Epithelial cell of esophagus (primary cell): ENCODE measurements at regions not wholly inside any gene's neighbourhood (a gene's known extent, or its start where the extent isn't known, plus 50 kb on each side); places are given as distances from the start of the nearest gene placed in this dataset.

ENCODE experiments used
- DNase-seq: peaks from one replicate; pipeline ENCODE4 v3.0.0; 2010; ENCODE audit warnings: low read depth
- H3K4me3 ChIP-seq: 2 replicates; pipeline ENCODE4 v1.5.1; 2011; ENCODE audit warnings: mild to moderate bottlenecking, low read length, control low read depth
- TF ChIP-seq, protein P1 (sequence below): IDR thresholded peaks from 2 replicates; pipeline ENCODE4 v1.5.1; 2011; ENCODE audit warnings: low read depth, mild to moderate bottlenecking, low read length, control low read depth, inconsistent platforms; ENCODE audit not compliant: insufficient read depth; ENCODE audit errors: missing control alignments

DNA sequence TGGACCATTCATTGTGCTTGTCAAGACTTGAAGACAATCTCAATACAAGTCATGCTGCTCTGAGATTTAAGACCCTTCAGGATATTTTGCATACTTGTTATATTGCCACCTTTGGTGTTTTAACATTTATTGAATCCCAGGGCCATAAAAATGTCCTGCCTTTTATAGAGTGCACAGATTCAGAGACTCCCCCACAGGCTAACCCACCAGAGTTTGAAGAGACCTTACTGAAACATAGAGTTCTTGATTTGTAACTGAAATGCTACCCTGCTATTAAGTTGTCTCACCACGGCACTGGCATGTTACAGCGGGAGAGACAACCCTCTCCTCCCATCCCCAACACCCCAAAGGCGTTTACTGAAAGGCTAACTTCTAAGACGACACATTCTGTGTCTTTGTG lies 313.9 kb upstream of the USP24 start:
- no peak for DNase-seq
- TF ChIP-seq, protein P1, sequence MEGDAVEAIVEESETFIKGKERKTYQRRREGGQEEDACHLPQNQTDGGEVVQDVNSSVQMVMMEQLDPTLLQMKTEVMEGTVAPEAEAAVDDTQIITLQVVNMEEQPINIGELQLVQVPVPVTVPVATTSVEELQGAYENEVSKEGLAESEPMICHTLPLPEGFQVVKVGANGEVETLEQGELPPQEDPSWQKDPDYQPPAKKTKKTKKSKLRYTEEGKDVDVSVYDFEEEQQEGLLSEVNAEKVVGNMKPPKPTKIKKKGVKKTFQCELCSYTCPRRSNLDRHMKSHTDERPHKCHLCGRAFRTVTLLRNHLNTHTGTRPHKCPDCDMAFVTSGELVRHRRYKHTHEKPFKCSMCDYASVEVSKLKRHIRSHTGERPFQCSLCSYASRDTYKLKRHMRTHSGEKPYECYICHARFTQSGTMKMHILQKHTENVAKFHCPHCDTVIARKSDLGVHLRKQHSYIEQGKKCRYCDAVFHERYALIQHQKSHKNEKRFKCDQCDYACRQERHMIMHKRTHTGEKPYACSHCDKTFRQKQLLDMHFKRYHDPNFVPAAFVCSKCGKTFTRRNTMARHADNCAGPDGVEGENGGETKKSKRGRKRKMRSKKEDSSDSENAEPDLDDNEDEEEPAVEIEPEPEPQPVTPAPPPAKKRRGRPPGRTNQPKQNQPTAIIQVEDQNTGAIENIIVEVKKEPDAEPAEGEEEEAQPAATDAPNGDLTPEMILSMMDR: no peak
- H3K4me3 ChIP-seq: no peak overlapping the region

DNA sequence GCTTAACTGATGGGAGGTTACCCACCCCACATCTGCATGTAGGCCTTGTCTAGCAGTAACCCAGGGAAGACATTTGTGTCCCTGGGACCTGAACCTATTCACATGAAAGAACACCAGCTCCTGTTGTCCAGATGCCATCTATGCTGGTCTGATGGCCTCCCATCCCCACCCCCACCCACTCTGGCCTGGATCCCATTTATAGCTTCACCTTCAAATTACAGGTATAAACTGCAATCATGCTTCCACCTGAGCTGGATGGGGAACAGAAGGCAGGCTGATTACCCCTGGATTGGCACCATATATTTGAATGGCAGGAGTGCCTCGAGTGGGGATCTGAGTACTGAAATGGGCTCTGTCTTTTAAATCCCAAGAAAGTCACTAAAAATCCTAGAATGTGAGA lies 312.7 kb upstream of the USP24 start:
- DNase-seq: no peak
- H3K4me3 ChIP-seq: no peak overlapping the region
- TF ChIP-seq, protein P1: no peak

DNA sequence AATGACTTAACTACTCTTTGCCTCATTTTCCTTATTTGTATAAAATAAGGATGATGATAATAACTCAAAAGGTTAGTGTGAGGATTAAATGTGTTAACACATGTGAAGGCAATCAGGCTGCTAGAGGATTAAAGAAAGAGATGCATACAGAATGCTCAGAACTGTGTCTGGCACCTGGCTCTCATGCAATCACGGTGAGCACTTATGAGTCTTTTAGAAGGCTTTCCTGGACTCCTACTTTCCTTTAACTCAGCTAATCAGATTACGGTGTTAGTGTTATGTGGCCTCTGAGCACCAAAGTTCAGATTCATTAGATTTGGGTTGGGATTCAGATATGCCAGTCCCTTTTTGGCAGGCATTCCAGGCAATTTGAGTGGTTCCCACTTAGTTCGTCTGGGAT lies 311.6 kb upstream of the USP24 start:
- DNase-seq: no peak
- TF ChIP-seq, protein P1: no peak
- no peak overlapping the region for H3K4me3 ChIP-seq

DNA sequence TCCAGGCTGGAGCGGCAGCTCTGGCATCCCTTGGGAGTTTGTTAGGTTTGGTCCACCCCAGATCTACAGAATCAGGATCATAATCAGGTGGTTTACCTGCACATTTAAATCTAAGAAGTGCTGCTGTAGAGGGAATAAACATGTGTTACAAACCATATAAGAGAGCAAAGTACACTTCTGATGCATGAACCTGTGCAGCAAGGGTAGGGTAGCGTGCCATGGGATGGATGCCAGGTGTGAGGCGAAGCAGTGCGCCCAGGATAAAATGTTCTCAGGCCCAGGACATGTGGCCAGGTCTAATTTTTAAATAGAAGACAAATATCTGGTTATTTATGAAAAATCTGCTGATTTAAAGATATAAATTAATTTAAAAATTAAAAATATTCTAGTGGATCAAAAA lies 308.8 kb upstream of the USP24 start:
- TF ChIP-seq, protein P1: no peak
- no peak overlapping the region for H3K4me3 ChIP-seq
- no peak for DNase-seq

DNA sequence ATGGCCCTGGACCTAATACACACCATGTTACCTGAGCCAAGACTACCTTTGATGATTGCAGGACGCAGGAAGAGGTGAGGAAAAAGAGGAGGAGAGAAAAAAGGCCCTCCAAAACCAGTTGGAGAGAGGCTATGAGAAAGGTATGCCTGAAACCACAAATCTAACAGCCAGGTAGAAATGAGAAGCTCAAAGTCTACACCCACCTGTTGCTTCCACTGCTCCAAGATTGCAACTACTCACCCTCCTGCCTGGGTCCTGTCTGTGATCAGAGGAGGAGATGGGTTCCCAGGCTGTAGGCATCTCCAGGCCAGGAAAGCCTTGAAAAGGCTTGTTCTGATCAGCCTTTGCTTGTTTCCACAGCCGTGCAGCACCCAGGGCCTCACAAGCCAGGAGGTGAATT lies 307.8 kb upstream of the USP24 start:
- no peak for DNase-seq
- TF ChIP-seq, protein P1: no peak
- H3K4me3 ChIP-seq: no peak overlapping the region

DNA sequence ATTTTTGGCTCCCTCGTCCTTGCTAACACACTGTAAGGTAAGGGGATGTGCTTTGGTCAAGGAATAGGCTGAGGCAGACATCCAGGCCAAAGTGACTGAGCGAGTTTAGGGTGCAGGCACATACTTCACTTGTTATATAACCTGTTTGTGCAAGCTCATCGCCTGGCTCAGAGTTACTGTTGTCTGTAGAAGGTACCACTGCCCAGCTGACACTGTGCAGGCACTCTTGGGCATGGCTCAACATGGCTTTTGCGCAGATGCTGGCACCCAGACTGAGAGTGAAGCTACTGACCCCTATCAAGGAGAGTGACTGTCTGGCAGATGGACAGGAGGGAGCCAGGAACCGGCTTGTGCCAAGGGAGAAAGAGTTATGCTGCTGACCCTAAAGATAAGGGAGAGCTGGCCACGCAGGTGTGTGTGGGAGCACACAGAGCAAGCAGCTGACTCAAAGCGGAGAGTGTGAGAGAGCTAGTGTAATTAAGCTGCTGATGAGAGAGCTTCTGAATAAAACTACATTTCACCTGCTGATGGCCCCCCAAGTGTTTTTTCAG lies 307.3 kb upstream of the USP24 start:
- no peak overlapping the region for H3K4me3 ChIP-seq
- no peak for DNase-seq
- TF ChIP-seq, protein P1: no peak

DNA sequence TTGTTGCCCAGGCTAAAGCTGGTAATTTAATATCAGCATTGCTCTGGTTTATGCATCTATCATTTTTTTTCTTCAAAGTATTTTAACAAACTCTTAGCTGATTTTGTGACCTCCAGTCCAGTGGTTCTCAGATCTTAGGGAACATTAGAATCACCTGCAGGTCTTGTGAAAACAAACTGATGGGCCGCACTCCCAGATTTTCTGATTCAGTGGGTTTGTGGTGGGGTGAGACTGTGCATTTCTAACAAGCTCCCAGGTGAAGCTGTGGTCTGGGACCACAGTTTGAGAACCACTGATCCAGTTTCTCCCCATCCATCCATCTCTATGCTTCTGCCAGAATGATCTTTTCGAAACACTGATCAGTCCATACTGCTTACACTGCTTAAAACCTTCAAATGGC lies 305.7 kb upstream of the USP24 start:
- no peak for DNase-seq
- TF ChIP-seq, protein P1: no peak

More for the DNA sequence above, 305.7 kb upstream of the USP24 start:
- H3K4me3 ChIP-seq: no peak overlapping the region
